ENCODE measurements at regions not wholly inside any gene's neighbourhood (a gene's known extent, or its start where the extent isn't known, plus 50 kb on each side); places are given as distances from the start of the nearest gene placed in this dataset.
"Not testable (repeated sequence)": the region's sequence is repeated elsewhere in the genome, so short reads cannot be mapped to it uniquely, and the experiment has no call there.

DNA sequence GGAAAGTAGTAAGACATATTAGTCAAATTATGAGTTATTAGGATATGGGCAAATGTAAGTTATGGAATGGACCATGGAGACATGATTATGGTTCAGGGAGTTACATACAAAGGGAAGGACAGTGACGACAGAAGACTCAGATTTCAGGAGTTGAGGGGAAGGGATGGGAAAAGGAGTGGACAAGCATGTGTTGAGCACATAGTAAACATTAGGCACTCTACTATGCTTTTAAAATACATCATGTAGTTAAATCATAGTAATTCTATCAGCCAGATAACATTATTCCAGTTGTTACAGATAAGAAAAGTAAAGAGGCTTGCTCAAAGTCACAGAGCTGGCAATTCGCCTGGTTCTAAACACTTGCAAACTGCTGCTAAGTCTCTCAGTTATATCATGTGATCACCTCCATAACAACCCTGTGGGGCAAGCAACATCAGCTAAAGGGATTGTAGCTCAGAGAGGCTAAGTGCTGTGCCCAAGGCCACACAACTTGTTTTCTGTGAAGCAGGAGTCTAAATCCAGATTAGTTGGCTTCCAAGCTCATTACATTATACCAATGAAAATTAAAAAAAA is 115.2 kb upstream of the MDFIC start:
- no peak for DNase-seq (ENCODE audit: low read depth)

DNA sequence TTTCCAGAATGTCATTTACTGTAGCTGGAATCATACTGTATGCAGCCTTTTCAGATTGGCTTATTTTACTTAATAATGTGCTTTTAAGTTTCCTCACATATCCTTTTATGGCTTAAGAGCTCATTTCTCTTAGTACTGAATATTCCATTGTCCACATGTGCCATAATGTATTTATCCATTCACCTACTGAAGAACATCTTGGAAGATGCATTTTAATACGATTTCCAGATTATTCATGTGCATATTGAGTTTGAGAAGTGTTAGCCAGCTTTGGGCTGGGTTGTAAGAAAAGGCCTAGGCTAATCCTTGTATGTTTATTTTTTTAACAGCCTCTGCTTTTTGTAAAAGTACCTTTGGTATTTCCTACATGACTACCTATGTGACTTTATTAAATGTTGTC is 109.3 kb upstream of the MDFIC start:
- no peak for DNase-seq (ENCODE audit: low read depth)

DNA sequence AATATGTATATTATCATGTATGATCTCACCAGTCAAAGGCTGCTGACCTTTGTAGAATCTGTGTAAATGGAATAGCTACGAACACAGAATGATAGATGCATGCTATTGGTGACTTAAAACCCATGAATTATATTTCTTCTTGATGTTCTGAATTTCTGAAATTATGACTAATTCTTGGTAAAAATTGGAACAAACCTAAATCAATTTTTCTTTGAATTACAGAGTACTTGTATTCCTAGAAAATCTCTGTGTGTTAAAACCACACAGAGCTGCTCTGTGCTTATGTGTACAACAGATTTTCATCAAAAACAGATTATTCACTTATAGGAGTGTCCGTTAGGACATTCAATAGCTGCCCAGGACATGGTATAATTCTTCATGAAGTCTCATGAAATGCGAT is 108.3 kb upstream of the MDFIC start:
- DNase-seq (ENCODE audit: low read depth), result no peak

DNA sequence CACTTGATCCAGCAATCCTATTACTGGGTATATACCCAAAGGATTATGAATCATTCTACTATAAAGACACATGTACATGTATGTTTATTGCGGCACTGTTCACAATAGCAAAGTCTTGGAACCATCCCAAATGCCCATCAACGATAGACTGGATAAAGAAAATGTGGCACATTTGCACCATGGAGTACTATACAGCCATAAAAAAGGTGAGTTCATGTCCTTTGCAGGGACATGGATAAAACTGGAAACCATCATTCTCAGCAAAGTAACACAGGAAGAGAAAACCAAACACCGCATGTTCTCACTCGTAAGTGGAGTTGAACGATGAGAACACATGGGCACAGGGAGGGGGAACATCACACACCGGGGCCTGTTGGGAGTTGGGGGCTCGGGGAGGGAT is 104.9 kb upstream of the MDFIC start:
- not testable (repeated sequence) for DNase-seq (ENCODE audit: low read depth)

DNA sequence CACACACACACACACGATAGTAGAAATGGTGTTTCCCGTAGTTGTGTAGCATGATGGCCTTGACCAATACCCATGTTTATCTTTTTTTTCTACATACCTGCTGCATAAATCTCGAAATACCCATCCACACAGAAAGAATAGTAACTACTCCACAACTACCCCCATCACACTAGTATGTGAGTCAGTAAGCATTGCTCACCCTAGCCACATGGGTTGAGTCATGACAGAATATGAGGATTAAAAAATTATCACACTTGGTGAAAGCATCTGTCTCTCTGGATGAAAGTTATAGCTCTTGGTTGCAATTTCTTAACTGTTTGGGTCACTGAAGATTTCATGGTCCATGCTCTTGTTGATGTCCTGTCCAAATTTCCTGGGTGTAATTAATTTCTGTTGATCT is 103.4 kb upstream of the MDFIC start:
- DNase-seq (ENCODE audit: low read depth), result no peak

DNA sequence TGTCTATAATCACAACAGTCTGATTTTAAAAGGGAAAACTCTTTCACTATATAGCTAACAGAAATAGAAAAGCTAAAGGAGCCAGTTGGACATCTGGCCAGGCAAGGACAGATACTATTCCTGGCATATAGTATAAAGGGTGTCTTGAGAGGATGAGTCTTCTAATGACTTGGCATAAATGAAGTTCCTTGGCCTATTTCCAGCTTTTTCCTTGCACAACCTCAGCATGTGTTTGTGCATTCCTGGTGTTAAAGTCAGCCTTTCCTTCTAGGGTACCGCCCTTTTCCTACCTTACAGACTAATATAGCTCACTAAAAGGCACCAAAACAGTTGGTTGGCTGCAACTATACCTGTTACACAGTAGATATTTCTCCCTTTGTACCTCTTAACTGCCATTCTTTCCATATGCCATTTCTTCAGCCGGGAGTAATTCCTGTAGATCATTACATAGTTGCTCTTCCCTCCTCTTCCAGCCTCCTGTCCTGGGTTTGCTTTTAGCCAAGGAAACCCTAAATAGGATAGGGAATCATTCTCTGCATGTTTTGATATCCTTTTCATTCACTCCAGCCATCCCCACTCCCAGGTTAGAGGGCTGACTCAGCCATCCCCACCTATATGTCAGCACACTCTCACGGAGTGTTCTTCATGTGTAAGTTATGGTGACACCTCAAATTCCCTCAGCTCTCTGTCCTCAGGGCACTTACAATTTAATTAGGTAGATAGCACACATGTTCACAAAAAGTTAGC is 102.1 kb upstream of the MDFIC start:
- DNase-seq (ENCODE audit: low read depth), result no peak

DNA sequence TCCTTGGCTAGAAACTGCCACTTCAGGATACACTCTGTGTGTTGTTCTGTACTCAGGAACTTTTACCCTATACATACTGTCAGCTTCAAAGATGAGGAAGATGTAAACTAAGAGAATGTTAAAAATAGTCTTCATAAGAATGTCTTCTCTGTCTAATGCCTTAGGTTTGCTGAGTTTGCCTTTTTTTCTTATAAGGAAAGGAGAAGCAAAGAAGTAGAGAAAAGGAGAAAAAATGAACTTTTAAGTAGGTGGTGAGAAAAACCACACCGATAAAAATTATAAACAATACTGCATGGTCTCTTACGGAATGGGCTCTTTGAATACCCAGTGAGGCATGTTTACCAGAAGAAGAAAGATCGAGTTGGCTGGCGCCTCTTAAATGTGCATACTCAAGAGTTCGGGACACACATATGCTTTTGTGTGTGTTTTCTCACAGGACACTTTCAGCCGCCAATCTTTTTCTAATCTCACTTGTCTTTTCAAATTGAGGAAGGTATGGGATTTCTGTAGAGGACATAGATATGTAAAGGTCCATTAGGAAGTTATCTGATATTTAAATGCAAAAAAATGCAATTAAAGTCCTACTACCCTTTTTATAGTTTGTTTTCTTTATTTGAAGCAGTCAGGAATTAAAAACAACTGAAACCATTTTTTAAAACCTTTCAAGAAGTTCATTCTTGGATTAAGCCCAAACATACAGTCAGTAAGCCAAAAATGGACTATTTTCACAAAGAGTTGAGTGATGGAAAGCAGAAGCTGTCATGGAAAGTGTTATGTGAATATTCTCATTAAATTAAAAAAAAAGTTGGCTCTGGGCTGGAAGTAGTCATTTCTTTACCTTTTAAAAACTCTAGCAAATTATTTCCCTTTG is 100.6 kb upstream of the MDFIC start:
- DNase-seq (ENCODE audit: low read depth), result no peak

DNA sequence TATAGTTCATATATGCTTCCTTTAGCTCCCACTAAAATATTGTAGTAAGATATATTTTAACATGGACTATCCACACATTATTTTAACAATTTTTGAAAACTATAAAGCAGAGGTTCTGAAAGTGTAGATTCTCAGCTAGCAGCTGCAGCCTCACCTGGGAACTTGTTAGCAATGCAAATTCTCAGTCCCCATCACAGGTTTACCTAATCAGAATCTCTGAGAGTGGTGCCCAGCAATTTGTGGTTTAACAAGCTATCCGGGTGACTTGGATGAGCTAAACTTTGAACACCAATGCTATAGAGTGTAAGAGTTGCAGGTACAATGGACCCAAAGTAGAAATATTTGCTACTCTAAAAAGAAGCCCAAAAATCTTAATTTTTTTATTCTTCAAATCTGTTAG is 99.8 kb upstream of the MDFIC start:
- no peak for DNase-seq (ENCODE audit: low read depth)

DNA sequence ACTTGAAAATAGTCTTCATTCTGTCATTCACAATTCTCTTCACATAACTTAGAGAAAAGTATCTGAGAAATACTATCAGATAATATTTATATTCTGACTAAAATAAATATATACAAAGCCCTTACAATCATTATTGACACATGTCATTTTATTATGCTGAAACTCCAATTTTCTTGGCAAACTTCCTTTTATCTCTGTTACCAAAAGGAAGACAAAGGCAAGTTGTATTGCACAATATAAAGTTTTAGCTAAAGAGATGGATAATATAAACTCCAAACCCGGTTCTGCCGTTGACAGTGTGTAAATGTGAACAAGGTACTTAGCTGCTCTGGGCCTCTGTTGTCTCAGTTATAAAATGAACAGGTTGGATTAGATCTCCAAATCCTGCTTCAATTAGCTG is 99.0 kb upstream of the MDFIC start:
- DNase-seq (ENCODE audit: low read depth), result no peak

DNA sequence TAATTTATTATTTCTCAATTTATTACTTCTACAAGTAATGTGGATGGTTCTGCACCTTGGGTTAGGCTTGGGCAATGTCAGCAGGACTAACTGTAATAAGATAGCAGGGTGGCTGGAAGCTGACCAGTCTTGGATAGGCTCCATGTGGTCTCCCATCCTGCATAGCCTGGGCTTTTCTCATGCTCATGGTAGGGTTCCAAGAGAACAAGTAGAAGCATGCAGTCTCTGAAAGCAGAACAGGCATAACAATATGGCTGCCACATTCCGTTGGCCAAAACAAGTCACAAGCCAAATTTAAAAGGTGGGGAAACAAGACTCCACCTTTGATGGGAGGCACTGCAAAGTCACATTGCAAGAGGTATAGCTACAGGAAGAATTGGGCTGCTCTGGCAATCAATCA is 98.6 kb upstream of the MDFIC start:
- DNase-seq (ENCODE audit: low read depth), result no peak

DNA sequence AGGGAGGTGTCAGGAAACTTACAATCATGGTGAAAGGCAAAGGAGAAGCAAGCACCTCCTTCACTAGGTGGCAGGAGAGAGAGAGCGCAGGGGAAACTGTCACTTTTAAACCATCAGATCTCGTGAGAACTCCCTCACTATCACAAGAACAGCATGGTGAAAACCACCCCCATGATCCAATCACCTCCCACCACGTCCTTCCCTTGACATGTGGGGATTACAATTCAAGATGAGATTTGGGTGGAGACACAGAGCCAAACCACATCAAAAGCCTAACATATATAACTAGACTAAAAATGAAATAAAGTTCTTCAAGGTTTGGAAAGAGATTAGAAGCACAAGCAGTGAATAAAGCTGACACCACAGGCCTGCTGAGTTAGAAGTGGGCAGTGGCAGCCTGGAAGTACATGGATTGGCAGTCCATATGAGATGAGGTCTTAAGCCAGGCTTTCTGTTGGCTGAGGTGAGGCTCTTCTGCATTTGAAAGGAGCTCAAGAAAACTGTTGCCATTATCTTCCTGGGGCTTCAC is 96.4 kb upstream of the MDFIC start:
- peak; percentile 21 for DNase-seq (ENCODE audit: low read depth)

DNA sequence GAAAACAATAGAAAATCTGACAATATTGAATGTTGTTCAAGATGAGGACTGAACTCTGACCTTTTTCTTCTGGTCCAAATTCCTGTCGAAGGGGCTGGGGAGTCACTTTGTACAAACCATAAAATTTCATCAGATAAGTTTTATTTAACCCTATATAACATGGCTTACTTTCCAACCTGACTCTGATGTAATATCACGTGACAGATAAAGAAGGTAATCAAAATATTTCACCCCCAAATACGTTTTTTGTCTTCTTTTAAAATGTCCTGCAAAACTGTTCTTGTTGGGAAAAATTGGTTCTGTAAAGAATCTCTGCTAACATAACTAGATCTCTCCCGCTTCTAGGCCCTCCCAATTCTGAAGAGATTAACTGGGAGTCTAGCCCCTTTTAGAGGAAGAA is 90.9 kb upstream of the MDFIC start:
- no peak for DNase-seq (ENCODE audit: low read depth)

DNA sequence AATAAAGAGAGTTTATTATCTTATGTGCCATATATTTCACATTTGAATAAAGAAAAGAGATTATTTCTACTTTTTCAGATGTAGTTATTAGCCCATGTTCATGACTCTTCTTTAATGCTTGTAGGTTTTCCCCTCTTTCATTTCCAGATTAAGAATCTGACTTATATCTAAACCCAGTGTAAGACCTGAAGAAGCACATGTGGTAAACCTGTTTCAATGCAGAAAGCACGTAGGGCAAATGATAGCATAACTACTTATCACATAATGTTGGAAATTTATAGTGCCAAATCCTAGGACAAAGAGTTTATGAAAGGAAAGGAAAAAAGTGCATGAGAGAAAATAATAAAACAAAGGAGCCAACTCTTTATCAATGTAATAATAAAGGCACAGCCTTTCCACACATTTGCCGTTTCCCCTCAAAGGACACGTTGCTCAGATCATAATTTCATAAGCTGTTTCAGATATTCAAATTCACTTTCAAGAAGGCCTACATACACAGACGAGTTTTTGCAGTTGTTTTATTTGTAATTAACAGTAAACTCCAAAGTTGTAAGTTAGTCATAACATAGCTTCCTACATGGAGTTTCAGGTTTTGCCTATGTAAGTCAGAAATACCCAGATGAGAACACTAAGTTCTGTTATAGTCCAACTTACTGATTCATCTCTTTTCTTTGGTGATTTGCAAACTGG is 88.8 kb upstream of the MDFIC start:
- DNase-seq (ENCODE audit: low read depth), result no peak

DNA sequence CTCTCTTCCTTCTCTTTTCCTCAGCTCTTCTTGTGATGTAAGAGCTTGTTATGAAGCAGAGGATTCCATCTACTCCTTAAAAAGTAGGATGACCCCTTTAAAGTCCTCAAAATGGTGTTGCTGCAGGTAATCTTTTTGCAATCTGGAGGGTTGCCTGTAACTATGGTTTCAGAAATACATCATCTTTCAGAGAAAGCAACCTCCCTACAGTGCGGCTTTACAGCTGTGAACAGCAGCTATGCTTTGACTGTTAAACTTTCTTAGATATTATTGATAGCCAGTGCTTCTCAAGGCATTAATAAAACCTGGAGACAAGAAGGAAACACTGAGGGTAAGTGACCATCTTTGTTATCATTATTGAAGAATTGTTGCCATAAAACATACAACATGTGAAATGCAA is 86.6 kb upstream of the MDFIC start:
- DNase-seq (ENCODE audit: low read depth), result no peak

DNA sequence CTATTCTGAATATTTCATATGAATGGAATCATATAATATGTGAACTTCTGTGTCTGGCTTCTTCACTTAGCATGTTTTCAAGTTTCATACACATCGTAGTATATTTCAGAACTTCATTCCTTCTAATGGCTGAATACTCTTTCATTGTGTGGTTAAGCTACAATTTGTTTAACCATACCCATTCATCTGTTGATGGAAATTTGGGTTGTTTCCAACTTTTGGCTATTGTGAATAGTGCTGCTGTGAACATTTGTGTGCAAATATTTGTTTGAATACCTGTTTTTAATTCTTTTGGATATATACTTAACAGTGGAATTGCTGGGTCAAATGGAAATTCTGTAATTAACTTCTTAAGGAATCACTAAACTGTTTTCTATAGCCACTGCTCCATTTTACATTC is 86.0 kb upstream of the MDFIC start:
- DNase-seq (ENCODE audit: low read depth), result no peak

DNA sequence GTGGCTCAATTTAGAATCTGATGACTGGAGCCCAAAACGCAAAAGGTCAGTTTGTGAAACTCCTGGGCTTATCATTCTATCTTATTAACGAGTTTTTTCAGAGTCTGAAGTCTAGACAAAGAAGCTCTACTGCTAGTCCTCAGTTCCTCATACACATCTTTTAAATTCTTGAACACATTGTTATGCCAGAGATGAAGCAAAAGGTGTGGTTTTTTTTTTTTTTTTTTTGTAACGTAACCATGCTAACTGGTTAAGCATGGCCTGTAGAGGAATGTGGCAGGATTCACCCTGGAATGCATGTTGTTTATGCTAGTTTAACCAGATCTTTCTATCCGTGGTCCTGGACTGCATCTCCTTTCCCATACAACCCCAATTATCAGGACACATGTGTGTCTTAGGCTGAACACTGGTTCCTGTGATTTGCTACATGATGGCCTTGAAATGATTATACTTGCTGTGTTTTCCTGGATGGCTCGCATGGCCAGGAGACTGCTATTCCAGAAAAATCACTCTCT is 79.3 kb upstream of the MDFIC start:
- no peak for DNase-seq (ENCODE audit: low read depth)

DNA sequence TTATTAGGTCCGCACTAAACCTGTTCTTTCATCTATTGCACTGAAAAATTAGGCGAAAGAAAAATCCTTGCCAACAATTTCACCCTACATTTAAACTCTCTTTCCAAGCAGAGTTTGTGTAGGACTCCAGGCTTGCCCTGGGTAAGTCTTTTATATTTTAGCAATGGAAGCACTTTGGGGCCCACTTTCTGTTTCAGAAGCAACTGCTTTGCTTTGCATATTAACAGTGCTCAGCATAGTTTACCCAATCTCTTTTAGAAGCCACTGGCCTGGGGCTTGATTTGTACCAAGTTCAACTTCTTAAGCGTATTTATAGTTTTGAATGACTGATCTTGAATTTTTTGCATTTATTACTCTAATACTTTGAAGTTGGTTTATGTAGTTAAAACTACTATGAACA is 78.8 kb upstream of the MDFIC start:
- no peak for DNase-seq (ENCODE audit: low read depth)

DNA sequence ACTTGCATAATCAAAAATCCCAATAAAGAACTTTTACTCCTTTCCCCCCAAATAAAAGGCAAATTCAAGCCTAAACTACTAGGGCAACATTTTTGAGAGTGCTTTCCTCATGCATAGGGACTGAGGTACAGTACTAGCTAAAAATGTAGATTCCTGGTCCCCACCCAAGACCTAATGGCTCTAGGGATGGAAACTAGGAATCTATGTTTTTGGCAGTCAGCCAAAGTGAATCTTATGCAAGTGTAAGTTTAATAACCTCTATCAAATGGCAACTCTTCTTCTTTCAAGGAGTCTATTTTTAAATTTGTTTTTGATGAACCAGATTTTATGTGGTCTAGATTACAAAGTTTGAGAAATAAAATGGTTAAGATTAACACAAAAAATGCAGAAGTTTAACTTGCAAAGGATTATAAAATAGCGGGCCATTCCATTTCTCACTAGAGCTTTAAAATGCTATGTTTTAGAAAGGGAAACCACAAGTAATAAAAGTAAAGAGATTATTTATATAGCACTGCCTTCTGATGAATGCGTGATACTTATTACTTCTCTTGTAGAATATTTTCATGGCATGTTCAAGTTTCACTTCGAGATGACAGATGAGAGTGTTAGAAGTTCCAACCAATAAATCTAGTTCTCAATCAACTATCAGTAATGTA is 70.4 kb upstream of the MDFIC start:
- no peak for DNase-seq (ENCODE audit: low read depth)

DNA sequence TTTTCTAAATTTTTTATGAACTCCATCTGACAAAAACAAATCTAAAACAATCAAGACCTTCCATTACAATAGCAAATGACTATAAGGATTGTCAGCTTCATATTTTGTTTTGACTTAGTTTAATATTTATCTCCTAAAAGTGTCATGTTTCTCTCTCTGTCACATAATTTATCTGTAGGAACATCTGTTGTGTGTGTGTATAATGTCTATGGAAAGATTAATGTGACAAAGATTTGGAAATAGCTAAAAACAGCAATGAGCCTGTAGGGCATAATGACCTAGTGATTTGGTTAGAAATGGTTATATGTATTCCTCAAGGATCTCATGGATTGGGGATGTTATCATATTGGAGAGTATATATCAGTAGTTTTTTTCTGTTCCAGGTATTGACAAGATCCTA is 69.6 kb upstream of the MDFIC start:
- no peak for DNase-seq (ENCODE audit: low read depth)

DNA sequence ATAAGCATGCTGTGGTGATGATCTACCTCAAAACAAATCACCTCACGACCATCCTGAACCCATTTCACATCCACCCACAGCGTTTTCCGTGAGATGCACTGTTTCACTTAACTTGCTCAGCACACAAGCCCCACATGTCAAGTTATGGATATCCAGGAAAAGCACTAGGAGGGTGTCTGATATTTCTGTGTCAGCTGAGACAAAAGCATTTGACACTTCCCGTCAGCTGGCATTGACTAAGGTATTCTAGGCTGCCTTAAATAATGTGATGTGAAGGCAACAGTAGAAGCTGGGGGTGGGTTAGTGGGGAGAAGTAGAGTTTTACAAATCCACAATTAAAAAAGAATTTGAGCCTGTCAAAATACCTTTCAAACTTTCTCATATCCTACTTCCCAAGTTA is 68.7 kb upstream of the MDFIC start:
- DNase-seq (ENCODE audit: low read depth), result no peak

DNA sequence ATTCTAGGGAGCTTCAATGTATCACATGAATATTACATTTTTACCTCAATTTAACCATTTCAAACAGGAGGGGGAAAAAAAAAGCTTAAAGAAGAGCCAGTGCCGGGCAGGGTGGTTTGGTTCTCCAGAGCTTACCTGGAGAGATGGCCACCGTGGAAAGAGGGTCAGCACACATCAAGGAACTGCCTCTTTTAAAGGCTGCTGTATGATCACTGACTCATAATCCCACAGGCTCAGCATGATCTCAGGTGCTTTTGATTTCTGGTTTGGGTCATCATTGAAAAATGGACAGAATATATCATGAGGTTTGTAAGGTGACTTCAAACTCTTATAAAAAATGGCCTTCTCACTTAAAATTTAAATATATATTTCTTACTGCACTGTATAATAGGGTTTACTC is 67.5 kb upstream of the MDFIC start:
- DNase-seq (ENCODE audit: low read depth), result no peak

DNA sequence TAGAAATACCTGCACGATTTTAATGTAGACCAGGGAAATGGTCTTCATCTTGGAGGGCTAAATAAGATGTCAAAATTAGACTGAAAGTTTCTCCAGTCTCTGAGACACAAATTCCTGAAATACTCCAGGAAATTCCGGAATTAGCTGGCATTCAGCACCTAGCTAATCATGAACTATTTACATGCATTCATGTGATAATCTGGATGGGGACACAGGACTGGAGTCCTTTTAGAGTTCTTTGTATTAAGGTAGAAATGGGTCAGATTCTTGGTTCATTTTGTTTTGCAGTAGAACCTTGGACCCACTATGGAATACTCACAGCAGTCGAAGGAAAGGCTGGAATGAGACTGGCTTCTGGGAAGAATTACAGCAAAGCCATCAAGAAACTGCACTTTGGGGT is 65.3 kb upstream of the MDFIC start:
- no peak for DNase-seq (ENCODE audit: low read depth)

Measured in activated T-helper 9 cell treated with anti-CD3 and anti-CD28 coated beads, Interleukin-2, amount 50 U/mL, for 16 hours (primary cell).